ENCODE measurements at regions not wholly inside any gene's neighbourhood (a gene's known extent, or its start where the extent isn't known, plus 50 kb on each side); places are given as distances from the start of the nearest gene placed in this dataset.

GRCh38 chr9:87184956-87185642 lies 237.8 kb upstream of the GAS1 start:
- TF ChIP-seq POLR2A (IDR thresholded peaks at IDR 0.05) = no peak
- TF ChIP-seq POLR2AphosphoS5 (IDR thresholded peaks at IDR 0.05; ENCODE audit: insufficient read depth in 1 of 2, low read depth in 1 of 2) = no peak

Data from vagina (tissue), 2 donors.